Lung (tissue), 11 donors: ENCODE measurements at regions not wholly inside any gene's neighbourhood (a gene's known extent, or its start where the extent isn't known, plus 50 kb on each side); places are given as distances from the start of the nearest gene placed in this dataset.

Experiments
- ATAC-seq: fragments of 200-7000 bp; cut with Tn5 transposase; one replicate; pipeline ENCODE4 v1.9.1; 2020; ENCODE audit warnings: moderate number of reproducible peaks; ENCODE audit not compliant: insufficient read depth, low FRiP score
- DNase-seq, 3 donors: peaks; one replicate each; pipeline ENCODE4 v3.0.0-alpha.2; 2013 to 2017
- H3K27ac ChIP-seq, 2 donors: one replicate each; pipeline ENCODE4 v1.5.1; 2013; ENCODE audit warnings: mild to moderate bottlenecking in 2 of 2, moderate library complexity in 2 of 2, control low read depth in 1 of 2, inconsistent platforms in 1 of 2, low read depth in 1 of 2, low read length in 1 of 2
- H3K27me3 ChIP-seq, 3 donors: one replicate each; pipeline ENCODE4 v1.5.1; 2013; ENCODE audit warnings: low read length in 2 of 3; ENCODE audit not compliant: control insufficient read depth in 3 of 3, insufficient read depth in 3 of 3
- H3K36me3 ChIP-seq, 4 donors: one replicate each; pipeline ENCODE4 v1.5.1; 2013; ENCODE audit warnings: low read length in 4 of 4, mild to moderate bottlenecking in 1 of 4, moderate library complexity in 1 of 4; ENCODE audit not compliant: control insufficient read depth in 4 of 4, insufficient read depth in 4 of 4
- H3K4me1 ChIP-seq, 5 donors: one replicate each; pipeline ENCODE4 v1.5.1; 2013; ENCODE audit warnings: low read length in 5 of 5, mild to moderate bottlenecking in 2 of 5, moderate library complexity in 1 of 5; ENCODE audit not compliant: control insufficient read depth in 5 of 5, insufficient read depth in 5 of 5
- H3K4me3 ChIP-seq: one replicate; pipeline ENCODE4 v1.5.1; 2013; ENCODE audit warnings: mild to moderate bottlenecking, control low read depth, moderate library complexity
- H3K9ac ChIP-seq, 2 donors: one replicate each; pipeline ENCODE4 v1.5.1; 2013; ENCODE audit warnings: low read length in 2 of 2, control low read depth in 1 of 2; ENCODE audit not compliant: insufficient read depth in 1 of 2
- H3K9me3 ChIP-seq, 4 donors: one replicate each; pipeline ENCODE4 v1.5.1; 2013; ENCODE audit warnings: low read length in 3 of 4, mild to moderate bottlenecking in 1 of 4, moderate library complexity in 1 of 4; ENCODE audit not compliant: control insufficient read depth in 4 of 4, insufficient read depth in 3 of 4
- CTCF ChIP-seq: IDR thresholded peaks from 2 replicates; pipeline ENCODE4 v1.5.1; 2012; ENCODE audit warnings: mild to moderate bottlenecking; ENCODE audit errors: control extremely low read depth, extremely low read depth
- WGBS, 2 donors: extraction: QIAGEN DNeasy Blood & Tissue Kit; methylation state at CpG; one replicate each; pipeline ENCODE4 v1.1.7; 2013; 5-methylcytosine and 5-hydroxymethylcytosine counted together
- donor health status: control.
- donor health status: control.
- donor health status: Bipolar disorder and iron deficiency.
- donor health status: healthy.
- donor health status: DM: yes; HTN: yes; CAD: no.

- no peak overlapping the region for H3K4me3 ChIP-seq
- WGBS, 2 donors = 88% methylated on average over 14 of the region's 14 CpGs
- no peak overlapping the region for H3K9ac ChIP-seq
- H3K9me3 ChIP-seq = no peaks in the 10 kb centered on the region
- H3K36me3 ChIP-seq = no peaks in the 10 kb centered on the region
- TF ChIP-seq CTCF = no peak
- H3K27ac ChIP-seq = no peak overlapping the region
- ATAC-seq = no peak
- DNase-seq = no peak
- peaks cover 0 to 11% (median 0%) of the 10 kb centered on the region in 5 donors for H3K4me1 ChIP-seq
- H3K27me3 ChIP-seq = no peaks in the 10 kb centered on the region
Observed at GRCh38 chr5:172548981-172549687, 91.9 kb upstream of the NEURL1B start.

GRCh38 chr5:172548311-172548731, 92.7 kb upstream of the NEURL1B start:
- Histone ChIP-seq H3K9ac (no peak overlapping the region), H3K27ac (no peak overlapping the region), H3K36me3 (no peaks in the 10 kb centered on the region), H3K4me3 (no peak overlapping the region), H3K9me3 (no peaks in the 10 kb centered on the region), H3K4me1 (peaks cover 0 to 6% (median 0%) of the 10 kb centered on the region in 5 donors), H3K27me3 (no peaks in the 10 kb centered on the region)
- TF ChIP-seq CTCF = no peak
- WGBS, 2 donors = 52 to 76% methylated on average over 6 of the region's 6 CpGs
- ATAC-seq (no peak), DNase-seq (peak in 1 of 3 donors; percentile 43)

- ATAC-seq (no peak), DNase-seq (no peak)
- H3K4me1 ChIP-seq = peaks cover 0 to 13% (median 5%) of the 10 kb centered on the region in 5 donors
- H3K4me3 ChIP-seq = no peak overlapping the region
- H3K9ac ChIP-seq = no peak overlapping the region
- H3K27me3 ChIP-seq = no peaks in the 10 kb centered on the region
- no peak for TF ChIP-seq CTCF
- WGBS, 2 donors = 92 to 93% methylated on average over 5 of the region's 5 CpGs
- H3K9me3 ChIP-seq = no peaks in the 10 kb centered on the region
- H3K36me3 ChIP-seq = no peaks in the 10 kb centered on the region
- H3K27ac ChIP-seq = no peak overlapping the region
Observed at GRCh38 chr5:172546196-172546595, 91.9 kb upstream of the SH3PXD2B start.
